PC-3 (cell line): ENCODE measurements at regions not wholly inside any gene's neighbourhood (a gene's known extent, or its start where the extent isn't known, plus 50 kb on each side); places are given as distances from the start of the nearest gene placed in this dataset.

ENCODE experiments used
- EZH2phosphoT487 ChIP-seq: fragments of 300-600 bp; sonication (generic); IDR thresholded peaks from 2 replicates; pipeline ENCODE4 v1.6.1; 2018; ENCODE audit warnings: mild to moderate bottlenecking, antibody characterized with exemption, low read length, borderline replicate concordance
- TF ChIP-seq, protein P1 (sequence below): fragments of 300-600 bp; sonication (generic); conservative IDR thresholded peaks from 2 replicates; pipeline ENCODE4 v1.5.1; 2017; ENCODE audit warnings: antibody characterized with exemption, low read depth, mild to moderate bottlenecking, low read length

DNA sequence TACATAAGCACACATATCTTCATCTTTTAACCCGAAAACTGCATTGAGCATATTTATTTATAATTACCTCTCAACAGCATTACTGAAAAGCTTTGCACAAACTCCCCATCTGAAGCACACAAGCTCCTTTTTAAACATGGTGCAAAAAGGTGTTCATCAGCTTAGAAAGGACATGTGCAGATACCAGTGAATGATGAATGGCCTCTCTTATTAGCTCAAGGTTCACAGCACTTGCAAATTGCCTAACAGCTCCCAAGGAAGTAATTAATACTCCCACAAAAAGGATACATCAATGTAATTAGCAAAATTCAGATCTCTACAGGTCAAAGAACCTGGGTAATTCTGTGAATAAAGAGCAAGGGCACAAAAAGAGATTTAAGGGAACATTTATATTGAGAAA lies 422.0 kb downstream of the HINT1 start:
- TF ChIP-seq, protein P1, sequence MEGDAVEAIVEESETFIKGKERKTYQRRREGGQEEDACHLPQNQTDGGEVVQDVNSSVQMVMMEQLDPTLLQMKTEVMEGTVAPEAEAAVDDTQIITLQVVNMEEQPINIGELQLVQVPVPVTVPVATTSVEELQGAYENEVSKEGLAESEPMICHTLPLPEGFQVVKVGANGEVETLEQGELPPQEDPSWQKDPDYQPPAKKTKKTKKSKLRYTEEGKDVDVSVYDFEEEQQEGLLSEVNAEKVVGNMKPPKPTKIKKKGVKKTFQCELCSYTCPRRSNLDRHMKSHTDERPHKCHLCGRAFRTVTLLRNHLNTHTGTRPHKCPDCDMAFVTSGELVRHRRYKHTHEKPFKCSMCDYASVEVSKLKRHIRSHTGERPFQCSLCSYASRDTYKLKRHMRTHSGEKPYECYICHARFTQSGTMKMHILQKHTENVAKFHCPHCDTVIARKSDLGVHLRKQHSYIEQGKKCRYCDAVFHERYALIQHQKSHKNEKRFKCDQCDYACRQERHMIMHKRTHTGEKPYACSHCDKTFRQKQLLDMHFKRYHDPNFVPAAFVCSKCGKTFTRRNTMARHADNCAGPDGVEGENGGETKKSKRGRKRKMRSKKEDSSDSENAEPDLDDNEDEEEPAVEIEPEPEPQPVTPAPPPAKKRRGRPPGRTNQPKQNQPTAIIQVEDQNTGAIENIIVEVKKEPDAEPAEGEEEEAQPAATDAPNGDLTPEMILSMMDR, result no peak
- TF ChIP-seq EZH2phosphoT487, result no peak
